Pulmonary artery endothelial cell (primary cell): ENCODE measurements at regions not wholly inside any gene's neighbourhood (a gene's known extent, or its start where the extent isn't known, plus 50 kb on each side); places are given as distances from the start of the nearest gene placed in this dataset.

Experiments used
- DNase-seq: peaks from one replicate; pipeline ENCODE4 v3.0.0-alpha.2; 2011; ENCODE audit warnings: low read depth, low spot score

DNA sequence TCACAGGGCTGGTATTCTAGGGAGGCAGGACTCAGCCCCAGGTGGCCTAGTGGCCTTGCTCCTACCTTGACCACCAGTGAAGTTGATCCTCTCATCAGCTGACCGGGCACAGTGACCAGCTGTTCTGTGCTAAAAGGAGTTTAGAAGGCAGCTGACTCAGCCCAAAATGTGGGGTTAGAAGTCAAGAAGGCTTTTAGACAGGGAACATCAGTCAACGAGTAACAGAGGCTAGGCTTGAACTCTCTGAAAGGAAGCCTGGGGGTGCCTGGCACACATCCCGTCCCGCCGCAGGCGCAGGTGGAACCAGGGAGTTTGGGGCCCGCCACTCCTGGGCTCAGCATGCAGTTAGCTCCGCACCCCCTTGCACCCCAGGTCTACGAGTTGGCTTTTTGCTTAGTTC, 114.9 kb upstream of the SLC45A1 start:
- no peak for DNase-seq

DNA sequence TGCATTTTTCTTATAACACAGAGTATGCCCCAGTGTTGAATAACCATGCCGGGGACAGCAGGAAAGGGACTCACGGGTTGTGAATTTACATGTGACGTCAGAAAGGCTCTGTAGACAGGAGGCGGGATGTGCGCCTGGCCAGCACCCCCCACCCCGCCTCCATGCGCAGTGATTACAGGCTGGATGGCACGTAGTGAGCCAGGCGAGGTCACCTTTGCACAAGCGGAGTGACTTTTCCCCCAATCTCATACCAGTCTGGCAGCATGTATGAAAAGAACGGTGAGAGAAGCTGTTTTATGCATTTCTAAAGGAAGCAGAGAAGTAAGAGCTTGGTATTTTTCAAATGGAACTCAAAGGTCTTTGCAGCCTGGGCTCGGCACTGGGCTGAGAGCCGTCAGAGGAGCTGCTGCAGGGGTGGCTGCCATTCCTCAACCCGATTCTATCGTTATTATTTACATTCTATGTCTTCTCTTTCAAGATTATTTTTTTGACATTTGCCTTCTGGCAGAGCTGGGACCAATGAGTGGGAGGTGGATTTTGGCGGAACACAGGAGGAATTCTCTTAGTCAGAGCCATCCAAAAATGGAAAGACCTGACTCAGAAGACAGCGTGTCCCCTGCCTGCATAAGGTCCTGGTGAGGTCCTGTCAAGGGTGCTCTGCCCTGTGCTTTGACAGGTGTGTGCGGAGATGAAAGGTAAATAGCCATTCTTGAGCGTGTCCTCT, 115.6 kb upstream of the SLC45A1 start:
- DNase-seq: no peak

DNA sequence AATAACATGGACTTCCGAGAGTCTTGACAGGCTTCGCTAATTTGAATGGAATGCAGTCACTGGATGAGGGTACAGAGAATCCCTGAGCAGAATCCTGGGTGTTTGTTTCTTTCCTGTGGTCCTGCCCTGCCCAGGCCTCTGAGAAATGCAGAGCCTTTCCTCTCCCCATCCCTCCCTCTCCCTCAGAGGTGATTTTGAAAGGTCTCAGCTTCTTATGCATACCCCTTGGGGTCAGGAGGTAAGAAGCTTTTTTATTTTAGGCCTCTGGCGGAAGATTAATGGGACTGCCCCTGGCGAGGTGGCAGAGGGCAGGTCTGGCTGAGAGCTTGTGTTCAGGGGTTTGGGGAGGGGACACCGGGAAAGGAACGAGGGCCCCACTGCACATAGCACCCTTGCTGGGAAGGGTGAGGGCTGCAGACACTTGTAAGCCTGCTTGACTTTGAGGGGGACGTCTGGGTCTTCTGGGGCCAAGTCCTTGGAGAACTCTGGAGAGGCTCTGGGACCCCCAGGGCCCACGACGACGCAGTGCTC, 116.5 kb upstream of the SLC45A1 start:
- no peak for DNase-seq

GRCh38 chr1:8200317-8201115, 117.4 kb upstream of the SLC45A1 start:
- no peak for DNase-seq

DNA sequence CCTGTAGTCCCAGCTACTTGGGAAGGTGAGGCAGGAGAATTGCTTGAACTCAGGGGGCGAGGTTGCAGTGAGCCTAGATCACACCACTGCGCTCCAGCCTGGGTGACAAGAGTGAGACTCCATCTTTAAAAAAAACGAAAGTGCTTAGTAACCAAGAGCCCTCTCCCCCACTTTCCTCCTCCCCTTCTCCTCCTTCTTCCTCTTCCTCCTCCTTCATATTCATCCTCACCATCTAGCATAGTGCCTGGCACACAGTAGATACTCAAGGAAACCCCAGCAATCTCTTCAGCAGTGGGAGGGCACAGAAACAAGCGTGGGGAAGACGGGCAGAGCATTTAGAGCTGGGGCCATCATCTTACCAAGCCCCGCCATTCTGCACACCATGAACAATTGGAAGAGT, 119.4 kb upstream of the SLC45A1 start:
- DNase-seq: no peak

GRCh38 chr1:8197493-8198282, 120.2 kb upstream of the SLC45A1 start:
- DNase-seq: peak; percentile 57

DNA sequence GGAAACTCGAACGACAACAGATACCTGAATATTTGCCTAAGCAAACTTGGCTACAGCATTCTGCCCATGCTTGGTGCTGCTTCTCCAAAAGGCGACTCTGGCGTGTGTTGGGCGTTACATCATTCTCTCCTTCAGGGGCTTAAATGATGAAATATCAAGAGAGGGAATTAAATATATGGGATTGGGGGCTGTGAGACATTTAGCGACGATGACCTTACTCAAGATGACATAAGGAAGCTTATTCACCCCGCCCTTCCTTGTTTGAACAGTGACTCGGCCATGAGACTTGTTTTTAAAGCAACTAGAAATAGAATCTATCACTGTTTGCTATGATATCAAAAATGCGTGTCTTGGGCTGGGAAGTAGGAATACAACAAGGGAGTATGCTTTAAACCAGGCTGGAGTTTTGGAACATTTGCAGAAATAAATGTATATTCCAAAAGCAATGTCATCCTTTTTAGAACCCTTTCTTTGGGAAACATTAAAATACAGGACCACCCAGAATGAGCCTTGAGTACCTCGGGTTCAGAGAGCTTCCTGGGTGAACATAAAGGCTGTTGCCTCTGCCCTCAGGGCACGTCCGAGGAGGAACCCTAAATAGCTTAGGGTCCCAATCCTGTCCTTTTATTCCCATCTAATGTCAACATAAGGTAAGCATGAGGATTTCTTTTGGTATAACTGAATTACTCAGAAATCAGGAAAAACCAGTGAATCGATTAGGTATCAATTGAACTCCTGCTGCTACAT, 123.3 kb upstream of the SLC45A1 start:
- no peak for DNase-seq

DNA sequence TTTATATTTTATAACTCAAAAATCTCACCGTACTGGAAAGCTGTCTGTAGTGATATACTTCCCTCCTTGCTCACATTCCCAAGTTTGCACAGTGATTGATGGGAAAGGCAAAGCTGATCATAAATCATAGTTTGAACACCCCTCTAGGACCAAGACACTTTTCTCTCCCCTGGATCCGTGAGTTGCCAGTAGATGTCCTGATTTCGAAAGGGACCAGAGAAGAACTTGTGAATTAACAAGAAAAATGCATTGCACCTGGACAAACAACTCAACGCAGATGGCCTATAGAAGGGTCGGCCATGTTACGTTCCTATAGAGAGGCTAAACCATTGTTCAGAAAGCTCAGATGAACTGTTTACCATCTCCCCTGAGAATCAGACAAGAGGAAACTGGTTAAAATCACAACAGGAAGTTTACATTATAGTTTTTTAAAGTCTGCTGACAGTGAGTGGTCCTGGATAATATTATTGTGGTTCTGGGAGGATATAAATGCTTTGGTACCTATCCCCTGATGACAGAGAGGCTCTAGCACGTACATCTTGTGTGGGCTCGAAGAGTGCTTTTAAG, 124.0 kb upstream of the SLC45A1 start:
- no peak for DNase-seq

GRCh38 chr1:8191474-8191873, 126.4 kb upstream of the SLC45A1 start:
- no peak for DNase-seq

DNA sequence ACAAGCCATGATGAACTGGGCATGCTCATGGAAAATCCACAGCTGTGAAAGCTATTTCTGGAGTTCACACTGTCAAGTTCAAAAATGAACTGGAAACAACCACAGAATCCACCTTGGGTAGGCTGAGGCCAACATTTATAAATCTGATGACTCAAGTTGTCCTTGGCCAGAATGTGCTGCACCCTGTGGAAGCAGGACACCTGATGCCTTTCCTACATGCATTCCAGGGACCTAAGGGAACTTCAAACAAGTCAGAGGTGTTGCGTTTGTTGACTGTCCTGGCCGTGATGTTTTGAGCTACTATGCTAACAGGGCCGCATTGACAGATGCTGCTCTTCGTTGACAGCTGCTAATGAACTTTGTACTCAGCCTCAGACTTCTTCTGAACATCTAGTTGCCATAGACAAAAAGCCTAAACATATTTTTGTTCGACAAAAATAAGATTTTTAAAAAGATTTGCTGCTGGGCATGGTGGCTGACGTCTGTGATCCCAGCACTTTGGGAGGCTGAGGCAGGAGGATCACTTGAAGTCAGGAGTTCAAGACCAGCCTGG, 127.9 kb upstream of the SLC45A1 start:
- no peak for DNase-seq

DNA sequence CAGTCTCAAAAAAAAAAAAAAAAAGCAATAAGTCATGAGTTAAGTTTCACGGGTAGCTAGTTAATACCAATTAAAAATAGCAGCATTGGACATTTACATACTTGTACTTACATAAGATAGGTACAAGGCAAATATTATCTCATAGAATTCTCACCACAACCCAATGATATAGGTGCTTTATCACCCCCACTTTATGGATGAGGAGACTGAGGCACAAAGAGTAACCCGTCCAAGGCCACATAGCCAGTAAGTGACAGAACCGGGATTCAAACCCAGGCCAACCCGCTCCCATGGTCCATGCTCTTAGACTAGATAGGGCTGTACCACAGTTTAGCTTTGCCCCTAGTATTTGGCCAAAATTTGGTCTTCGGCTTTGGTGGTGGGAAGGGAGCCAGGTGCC, 132.5 kb upstream of the SLC45A1 start:
- DNase-seq: no peak

GRCh38 chr1:8184301-8184700, 133.6 kb upstream of the SLC45A1 start:
- no peak for DNase-seq

GRCh38 chr1:8182034-8182761, 135.7 kb upstream of the SLC45A1 start:
- peak; percentile 79 for DNase-seq

- no peak for DNase-seq
Measured at GRCh38 chr1:8179132-8179793, 138.7 kb upstream of the SLC45A1 start.

DNA sequence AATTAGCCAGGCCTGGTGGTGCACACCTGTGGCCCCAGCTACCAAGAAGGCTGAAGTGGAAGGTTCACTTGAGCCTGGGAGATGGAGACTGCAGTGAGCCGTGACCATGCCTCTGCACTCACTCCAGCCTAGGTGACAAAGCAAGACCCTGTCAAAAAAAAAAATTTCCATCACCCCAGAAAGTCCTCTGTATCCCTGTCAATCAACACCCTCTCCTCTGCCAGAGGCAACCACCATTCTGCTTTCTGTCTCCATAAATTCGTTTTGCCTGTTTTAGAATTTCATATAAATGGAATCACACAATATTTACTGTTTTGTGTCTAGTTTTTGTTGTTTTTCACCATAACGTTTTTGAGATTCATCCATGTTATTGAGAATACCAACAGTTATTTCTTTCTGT, 141.6 kb upstream of the SLC45A1 start:
- no peak for DNase-seq

GRCh38 chr1:8174807-8175206, 143.1 kb upstream of the SLC45A1 start:
- no peak for DNase-seq

GRCh38 chr1:8171751-8172464, 145.8 kb upstream of the ERRFI1 start:
- DNase-seq: no peak

DNA sequence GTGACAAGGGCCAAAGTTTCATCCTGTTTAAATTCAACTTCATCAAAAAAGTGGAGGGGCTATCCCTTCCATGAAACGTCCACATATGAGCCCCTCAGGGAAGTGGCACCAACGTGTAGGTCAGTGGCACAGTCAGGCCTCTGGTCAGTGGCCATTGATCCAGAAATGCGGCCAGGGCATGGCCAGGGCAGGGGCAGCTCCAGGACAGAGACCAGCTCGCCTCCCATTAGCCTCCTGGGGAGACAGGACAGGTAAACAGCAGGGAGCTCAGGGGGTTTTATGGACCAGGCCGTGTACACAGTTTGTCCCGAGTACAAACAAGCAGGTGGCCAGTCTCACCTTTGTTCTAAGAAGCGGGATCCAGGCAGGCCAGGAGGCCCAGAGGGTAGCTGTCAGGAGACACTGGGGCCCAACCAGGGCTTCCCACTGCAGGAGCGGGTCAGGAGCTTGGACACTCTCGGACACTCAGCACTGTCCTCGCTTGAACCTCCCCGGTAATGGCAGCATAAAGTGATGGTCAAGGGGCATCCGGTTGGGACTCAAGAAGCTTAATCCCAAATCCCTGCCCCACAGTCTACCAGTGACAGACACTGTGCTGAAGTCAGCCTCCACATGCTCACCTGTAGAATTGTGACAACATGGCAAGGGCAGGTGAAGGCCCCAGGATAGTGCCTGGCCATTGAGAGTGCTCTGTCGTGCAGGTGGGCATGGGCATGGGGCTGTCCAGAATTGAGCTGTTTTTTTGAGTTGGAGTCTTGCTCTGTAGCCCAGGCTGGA, 144.1 kb upstream of the ERRFI1 start:
- no peak for DNase-seq
